ENCODE measurements at regions not wholly inside any gene's neighbourhood (a gene's known extent, or its start where the extent isn't known, plus 50 kb on each side); places are given as distances from the start of the nearest gene placed in this dataset.
"Not testable (repeated sequence)": the region's sequence is repeated elsewhere in the genome, so short reads cannot be mapped to it uniquely, and the experiment has no call there.

- peak; percentile 92 for DNase-seq (ENCODE audit: low read depth)
Observed at GRCh38 chr13:49859560-49859959, 67.1 kb upstream of the KPNA3 start.

GRCh38 chr13:49858178-49858856 is 65.8 kb upstream of the KPNA3 start:
- DNase-seq (ENCODE audit: low read depth): peak; percentile 94

GRCh38 chr13:49855930-49856329 is 63.4 kb upstream of the KPNA3 start:
- no peak for DNase-seq (ENCODE audit: low read depth)

GRCh38 chr13:49853535-49853934 is 61.1 kb upstream of the KPNA3 start:
- no peak for DNase-seq (ENCODE audit: low read depth)

GRCh38 chr13:49852460-49852859 is 60.0 kb upstream of the KPNA3 start:
- DNase-seq (ENCODE audit: low read depth): not testable (repeated sequence)

GRCh38 chr13:49844181-49844580 is 51.7 kb upstream of the KPNA3 start:
- no peak for DNase-seq (ENCODE audit: low read depth)
